LNCAP (cell line): ENCODE measurements at regions not wholly inside any gene's neighbourhood (a gene's known extent, or its start where the extent isn't known, plus 50 kb on each side); places are given as distances from the start of the nearest gene placed in this dataset.

Experiments
- TF ChIP-seq, protein P1 (sequence below): fragments of 450-650 bp; IDR thresholded peaks from 2 replicates; pipeline ENCODE4 v1.5.1; 2017; ENCODE audit warnings: mild to moderate bottlenecking

DNA sequence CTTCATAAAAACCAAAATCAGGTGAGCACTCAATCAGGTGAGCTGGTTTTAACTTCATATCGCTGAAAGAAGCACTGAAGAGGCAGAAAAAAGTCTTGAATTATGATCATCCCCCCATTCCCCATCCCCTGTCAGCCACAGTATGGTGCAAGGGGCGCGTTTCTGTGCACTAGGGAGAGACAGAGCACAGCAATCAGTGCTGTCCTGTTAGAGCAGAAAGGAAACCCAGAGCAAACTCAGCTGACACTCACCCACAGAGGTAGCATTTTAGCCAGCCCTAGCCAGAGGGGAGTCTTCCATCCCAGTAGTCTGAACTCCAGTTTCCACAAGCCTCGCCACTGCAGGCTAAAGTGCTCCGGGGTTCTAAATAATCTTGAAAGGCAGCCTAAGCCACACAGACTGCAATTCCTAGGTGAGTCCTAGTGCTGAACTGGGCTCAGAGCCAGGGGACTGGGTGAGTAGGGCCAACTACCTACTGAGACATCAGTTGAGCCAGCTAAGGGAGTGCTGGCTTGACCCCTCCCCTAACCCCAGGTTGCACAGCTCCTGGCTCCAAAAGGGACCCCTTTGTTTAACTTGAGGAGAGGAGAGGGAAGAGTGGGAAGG, 1352.6 kb upstream of the GJE1 start:
- TF ChIP-seq, protein P1, sequence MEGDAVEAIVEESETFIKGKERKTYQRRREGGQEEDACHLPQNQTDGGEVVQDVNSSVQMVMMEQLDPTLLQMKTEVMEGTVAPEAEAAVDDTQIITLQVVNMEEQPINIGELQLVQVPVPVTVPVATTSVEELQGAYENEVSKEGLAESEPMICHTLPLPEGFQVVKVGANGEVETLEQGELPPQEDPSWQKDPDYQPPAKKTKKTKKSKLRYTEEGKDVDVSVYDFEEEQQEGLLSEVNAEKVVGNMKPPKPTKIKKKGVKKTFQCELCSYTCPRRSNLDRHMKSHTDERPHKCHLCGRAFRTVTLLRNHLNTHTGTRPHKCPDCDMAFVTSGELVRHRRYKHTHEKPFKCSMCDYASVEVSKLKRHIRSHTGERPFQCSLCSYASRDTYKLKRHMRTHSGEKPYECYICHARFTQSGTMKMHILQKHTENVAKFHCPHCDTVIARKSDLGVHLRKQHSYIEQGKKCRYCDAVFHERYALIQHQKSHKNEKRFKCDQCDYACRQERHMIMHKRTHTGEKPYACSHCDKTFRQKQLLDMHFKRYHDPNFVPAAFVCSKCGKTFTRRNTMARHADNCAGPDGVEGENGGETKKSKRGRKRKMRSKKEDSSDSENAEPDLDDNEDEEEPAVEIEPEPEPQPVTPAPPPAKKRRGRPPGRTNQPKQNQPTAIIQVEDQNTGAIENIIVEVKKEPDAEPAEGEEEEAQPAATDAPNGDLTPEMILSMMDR, result no peak

DNA sequence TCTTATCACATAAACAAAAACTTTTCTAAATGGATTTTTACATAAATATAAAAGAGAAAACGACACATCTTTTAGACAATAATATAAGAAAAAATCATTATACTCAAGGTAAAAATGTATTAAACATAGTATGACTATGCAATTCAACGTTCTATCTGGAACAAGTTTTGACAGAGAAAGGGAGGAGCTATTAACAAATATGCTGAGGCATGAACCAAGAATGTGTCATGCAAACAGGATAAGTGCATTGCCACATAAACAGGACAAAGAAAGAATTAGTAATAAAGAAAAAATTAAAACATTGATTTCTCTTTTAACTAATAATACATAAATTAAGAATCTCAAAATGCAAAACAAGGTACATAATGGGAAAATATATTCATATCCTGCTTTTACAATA, 1353.4 kb upstream of the GJE1 start:
- TF ChIP-seq, protein P1, result no peak

DNA sequence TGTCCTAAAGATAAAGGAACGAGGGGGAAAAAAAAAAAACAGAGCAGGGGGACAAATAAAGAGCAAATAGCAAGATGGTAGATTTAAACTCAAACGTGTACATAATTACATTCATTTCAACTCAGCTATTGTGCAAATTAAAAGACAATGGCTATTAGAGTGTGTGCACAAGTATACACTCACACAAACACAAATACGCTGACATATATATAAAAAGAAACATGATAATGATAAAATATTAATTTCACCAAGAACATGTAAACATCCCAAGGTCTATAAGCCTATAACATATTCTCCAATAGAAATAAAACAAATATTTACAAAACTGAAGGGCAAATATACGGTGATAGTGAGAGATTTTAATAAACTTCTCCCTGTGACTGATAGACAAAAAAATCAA, 1354.9 kb upstream of the GJE1 start:
- TF ChIP-seq, protein P1, result no peak

DNA sequence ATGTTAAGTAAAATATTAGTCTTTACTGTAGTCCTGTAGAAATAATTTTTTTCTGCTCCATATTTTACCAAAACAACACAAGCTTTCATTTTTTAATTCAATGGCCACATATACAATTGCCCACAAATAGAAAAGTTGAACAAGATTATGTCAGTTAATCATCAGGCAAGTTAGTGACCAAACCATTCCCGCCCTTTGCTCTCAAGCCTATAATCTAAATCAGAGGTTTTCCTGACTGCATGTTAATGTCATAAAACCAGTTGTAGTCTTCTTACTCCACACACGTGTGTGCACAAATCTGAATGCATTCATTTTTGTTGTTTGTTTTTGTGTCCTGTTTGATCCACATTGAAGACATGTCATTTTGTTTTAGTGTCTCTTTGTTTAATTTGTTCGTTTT, 1357.7 kb upstream of the GJE1 start:
- TF ChIP-seq, protein P1, result no peak

DNA sequence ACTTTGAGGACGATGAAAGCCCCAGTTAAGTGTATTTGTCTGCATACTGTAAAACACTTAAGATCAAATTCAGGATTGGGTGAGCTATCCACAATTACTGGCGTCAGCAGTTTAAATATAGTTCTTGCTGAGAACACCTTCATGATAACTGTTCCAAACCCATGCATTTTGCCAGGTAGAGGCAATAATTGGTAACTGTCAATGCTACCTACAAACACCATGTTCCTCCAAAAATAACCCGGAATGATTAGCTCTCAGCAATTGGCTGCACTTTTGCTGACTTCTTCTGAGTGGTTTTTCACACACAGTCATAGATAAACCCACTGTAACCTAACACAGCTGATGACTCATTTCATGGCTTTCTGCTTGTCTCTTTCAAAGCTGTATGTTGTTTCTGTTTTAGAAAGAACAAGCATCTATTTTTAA, 1358.6 kb upstream of the GJE1 start:
- TF ChIP-seq, protein P1, result no peak

DNA sequence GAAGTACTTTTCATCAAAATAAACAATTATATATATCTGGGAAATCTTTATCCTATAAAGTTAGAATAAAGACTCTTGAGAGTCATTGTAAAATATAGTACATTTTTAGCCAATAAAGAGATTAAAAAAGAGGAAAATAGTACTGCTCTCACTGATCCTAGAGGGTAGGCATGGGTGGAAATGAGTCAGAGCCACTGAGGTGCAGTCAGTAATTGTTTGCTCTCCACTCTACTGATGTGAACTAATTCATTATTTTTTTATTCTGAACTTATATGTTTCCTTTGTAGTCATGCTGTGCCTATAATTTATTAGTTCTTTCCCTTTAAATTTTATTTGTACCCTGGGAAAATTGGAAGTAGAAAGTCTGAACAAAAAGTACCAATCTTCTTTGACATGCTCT, 1359.4 kb upstream of the GJE1 start:
- TF ChIP-seq, protein P1, result no peak

DNA sequence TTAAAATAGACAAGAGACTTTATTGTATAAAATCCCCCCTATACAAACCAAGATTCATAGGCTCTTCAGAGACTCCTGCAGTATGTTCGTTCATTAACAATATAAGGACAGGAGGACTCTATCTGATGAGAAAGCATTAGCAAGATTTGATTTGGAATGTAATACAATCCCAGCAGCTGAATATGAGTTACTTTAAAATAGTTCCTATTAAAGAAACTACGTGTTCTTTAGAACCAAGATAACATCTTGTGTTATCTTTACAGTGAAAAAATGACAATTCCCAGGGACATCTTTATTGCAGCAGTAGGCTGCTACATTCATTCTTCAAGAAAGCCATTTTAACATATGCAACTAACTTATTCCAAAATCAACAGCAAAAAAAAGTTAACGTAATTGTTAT, 1360.1 kb upstream of the GJE1 start:
- TF ChIP-seq, protein P1, result no peak

DNA sequence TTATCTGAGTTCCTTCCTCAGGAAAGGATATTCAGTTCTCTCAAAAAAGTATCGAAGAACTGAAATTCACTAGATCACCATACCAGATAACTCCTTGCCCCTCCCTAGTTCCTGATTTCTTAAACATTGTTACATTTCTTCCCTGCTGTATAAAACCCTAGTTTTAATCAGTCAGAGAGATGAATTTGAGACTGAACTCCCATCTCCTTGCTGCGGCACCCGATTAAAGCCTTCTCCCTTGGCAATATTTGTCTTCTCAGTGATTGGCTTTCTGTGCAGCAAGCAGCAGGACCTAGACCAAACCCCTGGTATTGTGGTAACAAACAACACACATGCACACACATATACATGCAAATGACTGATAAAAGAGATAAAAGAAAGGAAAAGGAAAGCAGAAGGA, 1364.6 kb upstream of the GJE1 start:
- TF ChIP-seq, protein P1, result no peak
